ENCODE measurements at regions not wholly inside any gene's neighbourhood (a gene's known extent, or its start where the extent isn't known, plus 50 kb on each side); places are given as distances from the start of the nearest gene placed in this dataset.

GRCh38 chr3:78004571-78004970 lies 964.7 kb downstream of the ROBO2 start:
- no peak for DNase-seq

- no peak for DNase-seq
Measured at GRCh38 chr3:78013653-78014052, 973.8 kb downstream of the ROBO2 start.

- no peak for DNase-seq
Measured at GRCh38 chr3:78015856-78016255, 976.0 kb downstream of the ROBO2 start.

- no peak for DNase-seq
Measured at GRCh38 chr3:78021710-78022109, 981.8 kb downstream of the ROBO2 start.

GRCh38 chr3:78022232-78022631 lies 982.3 kb downstream of the ROBO2 start:
- DNase-seq, result no peak

- no peak for DNase-seq
Measured at GRCh38 chr3:78023257-78023656, 983.4 kb downstream of the ROBO2 start.

- DNase-seq, result no peak
Measured at GRCh38 chr3:78025916-78026315, 986.0 kb downstream of the ROBO2 start.

- DNase-seq, result no peak
Measured at GRCh38 chr3:78026318-78026828, 986.5 kb downstream of the ROBO2 start.

- DNase-seq, result no peak
Measured at GRCh38 chr3:78029775-78030174, 989.9 kb downstream of the ROBO2 start.

GRCh38 chr3:78035131-78035641 lies 995.3 kb downstream of the ROBO2 start:
- no peak for DNase-seq

- DNase-seq, result no peak
Measured at GRCh38 chr3:78041486-78041885, 1001.6 kb downstream of the ROBO2 start.

GRCh38 chr3:78046566-78046965 lies 1006.7 kb downstream of the ROBO2 start:
- no peak for DNase-seq

- no peak for DNase-seq
Measured at GRCh38 chr3:78048698-78049097, 1008.8 kb downstream of the ROBO2 start.

GRCh38 chr3:78049521-78049920 lies 1009.6 kb downstream of the ROBO2 start:
- DNase-seq, result no peak

- DNase-seq, result no peak
Measured at GRCh38 chr3:78050276-78051065, 1010.6 kb downstream of the ROBO2 start.

GRCh38 chr3:78052746-78053145 lies 1012.8 kb downstream of the ROBO2 start:
- no peak for DNase-seq

GRCh38 chr3:78066287-78066686 lies 1026.4 kb downstream of the ROBO2 start:
- DNase-seq, result no peak

- DNase-seq, result no peak
Measured at GRCh38 chr3:78070188-78070587, 1030.3 kb downstream of the ROBO2 start.

- DNase-seq, result no peak
Measured at GRCh38 chr3:78076379-78076778, 1036.5 kb downstream of the ROBO2 start.

GRCh38 chr3:78077178-78077577 lies 1037.3 kb downstream of the ROBO2 start:
- no peak for DNase-seq

- DNase-seq, result no peak
Measured at GRCh38 chr3:78077842-78078241, 1037.9 kb downstream of the ROBO2 start.

GRCh38 chr3:78079514-78079913 lies 1039.6 kb downstream of the ROBO2 start:
- DNase-seq, result no peak

- DNase-seq, result no peak
Measured at GRCh38 chr3:78086150-78086549, 1046.3 kb downstream of the ROBO2 start.

- no peak for DNase-seq
Measured at GRCh38 chr3:78087134-78087533, 1047.2 kb downstream of the ROBO2 start.

GRCh38 chr3:78088006-78088405 lies 1048.1 kb downstream of the ROBO2 start:
- no peak for DNase-seq
